H1 (cell line): ENCODE measurements at regions not wholly inside any gene's neighbourhood (a gene's known extent, or its start where the extent isn't known, plus 50 kb on each side); places are given as distances from the start of the nearest gene placed in this dataset.

Experiments used
- CTCF ChIA-PET: fragments of 300-600 bp; sonication (Branson Sonifier 250); formaldehyde crosslinking; loops from one replicate; lab custom pipeline; 2021; ENCODE audit not compliant: partially characterized antibody; lab: Charles Lee
- POLR2A ChIA-PET: fragments of 300-600 bp; sonication (Branson Sonifier 250); formaldehyde crosslinking; loops from one replicate; lab custom pipeline; 2021; ENCODE audit warnings: inconsistent platforms; ENCODE audit not compliant: partially characterized antibody; lab: Charles Lee
- DNase-seq, 2 experiments: peaks; one replicate each; pipeline versions ENCODE4 v3.0.0 to v3.0.0-alpha.2; 2010 to 2022; ENCODE audit warnings: low spot score in 2 of 2, low read depth in 1 of 2, mixed read lengths in 1 of 2
- FAIRE-seq: peaks from 2 replicates; lab custom pipeline; 2011; peaks lifted over from hg19 to GRCh38; lab: Jason Lieb, UNC
- H2AFZ ChIP-seq: 2 replicates; pipeline ENCODE4 v1.8.1; 2012; ENCODE audit warnings: low read length, inconsistent platforms
- H2AK5ac ChIP-seq: 2 replicates; pipeline ENCODE4 v1.6.1; 2013; ENCODE audit warnings: low read depth, low read length
- H2BK120ac ChIP-seq: replicated peaks from 2 replicates; pipeline ENCODE3; 2013; ENCODE audit warnings: low read depth, low read length, inconsistent platforms
- H2BK12ac ChIP-seq: 2 replicates; pipeline ENCODE4 v1.6.1; 2013; ENCODE audit warnings: low read depth, low read length
- H2BK15ac ChIP-seq: 2 replicates; pipeline ENCODE4 v1.6.1; 2013; ENCODE audit warnings: low read length
- H2BK20ac ChIP-seq: 2 replicates; pipeline ENCODE4 v1.6.1; 2013; ENCODE audit warnings: low read length
- H2BK5ac ChIP-seq: 2 replicates; pipeline ENCODE4 v1.6.1; 2013; ENCODE audit warnings: low read depth, low read length
- H3K14ac ChIP-seq: 2 replicates; pipeline ENCODE4 v1.6.1; 2013; ENCODE audit warnings: inconsistent platforms; ENCODE audit not compliant: insufficient read length
- H3K18ac ChIP-seq: 2 replicates; pipeline ENCODE4 v1.6.1; 2013; ENCODE audit warnings: low read length; ENCODE audit errors: extremely low read depth
- H3K23ac ChIP-seq: 2 replicates; pipeline ENCODE4 v1.6.1; 2013; ENCODE audit warnings: inconsistent platforms; ENCODE audit not compliant: insufficient read length
- H3K23me2 ChIP-seq: 2 replicates; pipeline ENCODE4 v1.6.1; 2013; ENCODE audit warnings: low read depth, low read length
- H3K27ac ChIP-seq: 2 replicates; pipeline ENCODE4 v1.6.1; 2011; ENCODE audit warnings: low read depth, low read length, inconsistent platforms
- H3K27me3 ChIP-seq, 4 experiments: replicated peaks in 1 of 4; 1 replicate in 1 of 4; 2 replicates in 3 of 4; pipeline versions ENCODE4 v1.6.1 to v1.8.1; 2011 to 2013; ENCODE audit warnings: low read length in 3 of 4, mild to moderate bottlenecking in 3 of 4, inconsistent platforms in 2 of 4, mixed read lengths in 2 of 4, moderate library complexity in 1 of 4; ENCODE audit not compliant: control insufficient read depth in 3 of 4, insufficient read depth in 3 of 4; ENCODE audit errors: extremely low read depth in 1 of 4
- H3K36me3 ChIP-seq, 4 experiments: 2 replicates each; pipeline versions ENCODE4 v1.6.1 to v1.8.1; 2011 to 2013; ENCODE audit warnings: mild to moderate bottlenecking in 4 of 4, low read length in 3 of 4, moderate library complexity in 2 of 4, control low read depth in 1 of 4, inconsistent platforms in 1 of 4; ENCODE audit not compliant: insufficient read depth in 4 of 4, control insufficient read depth in 2 of 4
- H3K4ac ChIP-seq: replicated peaks from 2 replicates; pipeline ENCODE3; 2013; ENCODE audit warnings: low read length, low read depth, mixed read lengths, inconsistent platforms; ENCODE audit not compliant: insufficient read length
- H3K4me1 ChIP-seq, 4 experiments: replicated peaks in 1 of 4; 1 replicate in 1 of 4; 2 replicates in 3 of 4; pipeline versions ENCODE4 v1.6.1 to v1.8.1; 2011 to 2013; ENCODE audit warnings: low read length in 3 of 4, inconsistent platforms in 2 of 4, mixed read lengths in 1 of 4; ENCODE audit not compliant: insufficient read depth in 4 of 4, control insufficient read depth in 3 of 4
- H3K4me2 ChIP-seq, 2 experiments: 2 replicates each; pipeline versions ENCODE4 v1.6.1 to v1.8.1; 2011 to 2013; ENCODE audit warnings: low read depth in 2 of 2, low read length in 2 of 2, control low read depth in 1 of 2, inconsistent platforms in 1 of 2, mild to moderate bottlenecking in 1 of 2; ENCODE audit not compliant: insufficient read depth in 1 of 2
- H3K4me3 ChIP-seq, 4 experiments: fragments of 200-600, 300-600 bp in 1 of 4; sonication (generic), shearing (Covaris generic), sonication (Bioruptor Twin) in 1 of 4; 2 replicates each; pipeline versions ENCODE4 v1.5.1 to v1.8.1; 2011 to 2016; ENCODE audit warnings: low read length in 4 of 4, low read depth in 3 of 4, control low read depth in 2 of 4, inconsistent platforms in 2 of 4, mild to moderate bottlenecking in 2 of 4, mixed read lengths in 1 of 4, moderate library complexity in 1 of 4; ENCODE audit not compliant: insufficient read depth in 2 of 4; ENCODE audit errors: extremely low read depth in 1 of 4
- H3K56ac ChIP-seq: replicated peaks from 2 replicates; pipeline ENCODE3; 2013; ENCODE audit warnings: low read depth, mild to moderate bottlenecking, mixed read lengths, low read length, inconsistent platforms; ENCODE audit not compliant: insufficient read length
- H3K79me1 ChIP-seq: 2 replicates; pipeline ENCODE4 v1.6.1; 2013; ENCODE audit warnings: low read depth, low read length, control low read depth
- H3K79me2 ChIP-seq, 2 experiments: 2 replicates each; pipeline versions ENCODE4 v1.6.1 to v1.8.1; 2012 to 2013; ENCODE audit warnings: low read length in 2 of 2, mild to moderate bottlenecking in 2 of 2, inconsistent platforms in 1 of 2; ENCODE audit not compliant: insufficient read depth in 2 of 2, control insufficient read depth in 1 of 2
- H3K9ac ChIP-seq, 4 experiments: replicated peaks in 1 of 4; 1 replicate in 1 of 4; 2 replicates in 3 of 4; pipeline versions ENCODE4 v1.6.1 to v1.8.1; 2011 to 2013; ENCODE audit warnings: low read depth in 3 of 4, low read length in 3 of 4, control low read depth in 2 of 4, mild to moderate bottlenecking in 2 of 4, moderate library complexity in 2 of 4, inconsistent platforms in 1 of 4; ENCODE audit errors: extremely low read depth in 1 of 4
- H3K9me3 ChIP-seq, 2 experiments: 2 replicates each; pipeline versions ENCODE4 v1.6.1 to v1.8.1; 2012 to 2013; ENCODE audit warnings: mild to moderate bottlenecking in 2 of 2, moderate library complexity in 2 of 2, control low read depth in 1 of 2, inconsistent platforms in 1 of 2, low read depth in 1 of 2, low read length in 1 of 2, mixed read lengths in 1 of 2; ENCODE audit not compliant: insufficient read depth in 2 of 2
- H4K20me1 ChIP-seq, 2 experiments: replicated peaks in 1 of 2; 2 replicates each; pipeline versions ENCODE3 to v1.8.1; 2011 to 2013; ENCODE audit warnings: inconsistent platforms in 2 of 2, low read length in 2 of 2, mild to moderate bottlenecking in 1 of 2; ENCODE audit not compliant: insufficient read depth in 2 of 2, control insufficient read depth in 1 of 2
- H4K5ac ChIP-seq: 2 replicates; pipeline ENCODE4 v1.6.1; 2013; ENCODE audit warnings: low read length, low read depth, mixed read lengths, inconsistent platforms; ENCODE audit not compliant: insufficient read length
- H4K8ac ChIP-seq: 2 replicates; pipeline ENCODE4 v1.8.0; 2013; ENCODE audit warnings: mild to moderate bottlenecking, moderate library complexity, low read length, inconsistent platforms; ENCODE audit not compliant: insufficient read depth; ENCODE audit errors: extremely low read depth
- H4K91ac ChIP-seq: replicated peaks from 2 replicates; pipeline ENCODE3; 2013; ENCODE audit warnings: low read length, mixed read lengths, inconsistent platforms; ENCODE audit not compliant: insufficient read length
- CHD2 ChIP-seq: IDR thresholded peaks from 2 replicates; pipeline ENCODE4 v1.6.1; 2012; ENCODE audit warnings: low read length, improper control_type of control experiment
- E2F6 ChIP-seq: IDR thresholded peaks from 2 replicates; pipeline ENCODE4 v1.6.1; 2012; ENCODE audit warnings: inconsistent platforms
- FOSL1 ChIP-seq: IDR thresholded peaks from 2 replicates; pipeline ENCODE4 v1.6.1; 2011; ENCODE audit warnings: mild to moderate bottlenecking, low read depth, low read length, moderate library complexity; ENCODE audit not compliant: insufficient read depth
- GTF2F1 ChIP-seq: IDR thresholded peaks from 2 replicates; pipeline ENCODE4 v1.6.1; 2012; ENCODE audit warnings: low read depth, low read length, improper control_type of control experiment, borderline replicate concordance
- KDM5A ChIP-seq: fragments of 200-600 bp; IDR thresholded peaks from 2 replicates; pipeline ENCODE4 v1.7.1; 2012; ENCODE audit warnings: mild to moderate bottlenecking, low read length, inconsistent platforms, mixed read lengths
- MAFK ChIP-seq: IDR thresholded peaks from 2 replicates; pipeline ENCODE4 v1.6.1; 2012; ENCODE audit warnings: low read depth, mild to moderate bottlenecking, improper control_type of control experiment, low read length
- NANOG ChIP-seq: IDR thresholded peaks from 2 replicates; pipeline ENCODE4 v1.6.1; 2011; ENCODE audit warnings: low read length, low read depth, mild to moderate bottlenecking, inconsistent platforms; ENCODE audit not compliant: insufficient read depth, poor library complexity, severe bottlenecking
- POLR2AphosphoS5 ChIP-seq: IDR thresholded peaks from 2 replicates; pipeline ENCODE4 v1.6.1; 2011; ENCODE audit warnings: low read depth, low read length
- RBBP5 ChIP-seq: IDR thresholded peaks from 2 replicates; pipeline ENCODE4 v1.7.1; 2012; ENCODE audit warnings: low read depth, mild to moderate bottlenecking, inconsistent platforms, low read length, moderate library complexity, borderline replicate concordance
- SIN3A ChIP-seq, 2 experiments: IDR thresholded peaks in 1 of 2; conservative IDR thresholded peaks in 1 of 2; 2 replicates each; pipeline ENCODE4 v1.6.1; 2011 to 2012; ENCODE audit warnings: low read length in 2 of 2, improper control_type of control experiment in 1 of 2, low read depth in 1 of 2, mild to moderate bottlenecking in 1 of 2
- SIX5 ChIP-seq: IDR thresholded peaks from 2 replicates; pipeline ENCODE4 v1.6.1; 2011; ENCODE audit warnings: mild to moderate bottlenecking, low read depth, low read length
- SP4 ChIP-seq: IDR thresholded peaks from 2 replicates; pipeline ENCODE4 v1.6.1; 2012; ENCODE audit warnings: low read length, inconsistent platforms
- SUZ12 ChIP-seq: fragments of 200-600 bp; sonication (generic); IDR thresholded peaks from 2 replicates; pipeline ENCODE4 v1.6.1; 2012; ENCODE audit warnings: mild to moderate bottlenecking, inconsistent platforms, low read length, moderate library complexity, mixed read lengths
- WGBS, 2 experiments: shearing (Covaris generic) in 1 of 2; methylation state at CpG; one replicate each; pipeline versions ENCODE4 v1.1.6 to v1.1.7; 2013 to 2015; ENCODE audit warnings: low lambda C conversion rate in 2 of 2, mixed read lengths in 2 of 2, inconsistent platforms in 1 of 2, low coverage in 1 of 2, missing lambda C conversion rate in 1 of 2; ENCODE audit not compliant: insufficient replicate concordance in 2 of 2, insufficient coverage in 1 of 2, insufficient read length in 1 of 2; ENCODE audit errors: extremely low coverage in 1 of 2, missing lambda C conversion rate in 1 of 2; 5-methylcytosine and 5-hydroxymethylcytosine counted together

GRCh38 chr13:30560212-30560611 is 57.5 kb upstream of the USPL1 start:
- Histone ChIP-seq H3K4me1 (no peaks in the 10 kb centered on the region), H3K27me3 (no peaks in the 10 kb centered on the region), H2AK5ac (no peak overlapping the region), H3K56ac (no peak overlapping the region), H2BK12ac (no peak overlapping the region), H3K79me1 (no peaks in the 10 kb centered on the region), H3K4ac (no peak overlapping the region), H3K9me3 (no peaks in the 10 kb centered on the region), H3K4me3 (no peak overlapping the region), H4K8ac (no peak overlapping the region), H2AFZ (no peak overlapping the region), H3K36me3 (no peaks in the 10 kb centered on the region), H4K91ac (no peak overlapping the region), H2BK20ac (no peak overlapping the region), H4K5ac (no peak overlapping the region), H3K23me2 (no peaks in the 10 kb centered on the region), H3K27ac (no peak overlapping the region), H2BK120ac (no peak overlapping the region), H3K14ac (no peak overlapping the region), H2BK5ac (no peak overlapping the region), H2BK15ac (no peak overlapping the region), H3K9ac (no peak overlapping the region), H3K79me2 (no peaks in the 10 kb centered on the region), H3K18ac (no peak overlapping the region), H4K20me1 (no peaks in the 10 kb centered on the region), H3K23ac (no peak overlapping the region), H3K4me2 (no peak overlapping the region)
- ChIA-PET POLR2A (interaction anchor here (1.2 kb wide), 1 partner anchor 11 kb away, joined by 3 read pairs; no protein-coding TSS in a partner anchor), CTCF (interaction anchor here (0.8 to 1.1 kb wide), 4 partner anchors 13 to 428 kb away, joined by 3 to 5 read pairs (median 3); no protein-coding TSS in a partner anchor)
- FAIRE-seq (no peak), DNase-seq (no peak)
- WGBS, 2 experiments = 71% methylated on average over 6 of the region's 6 CpGs; no CpG with 5 or more reads in 1 of the 2 experiments
- TF ChIP-seq MAFK (no peak), SIN3A (conservative IDR thresholded peaks at IDR 0.05 in 1 of 2, IDR thresholded peaks at IDR 0.05 in 1 of 2; ENCODE audit: low read depth in 1 of 2, low read length in 2 of 2) (no peak), E2F6 (no peak), POLR2AphosphoS5 (no peak), RBBP5 (no peak), KDM5A (no peak), SIX5 (no peak), SUZ12 (no peak), SP4 (no peak), FOSL1 (no peak), CHD2 (no peak), NANOG (no peak), GTF2F1 (no peak)
